Stomach (tissue), 8 donors: ENCODE measurements at regions not wholly inside any gene's neighbourhood (a gene's known extent, or its start where the extent isn't known, plus 50 kb on each side); places are given as distances from the start of the nearest gene placed in this dataset.
"Not testable (repeated sequence)": the region's sequence is repeated elsewhere in the genome, so short reads cannot be mapped to it uniquely, and the experiment has no call there.

Experiments
- DNase-seq, 2 donors: peaks; one replicate each; pipeline versions ENCODE4 v3.0.0 to v3.0.0-alpha.2; 2013 to 2019
- H3K27ac ChIP-seq, 5 donors: fragments of 200-600 bp in 4 of 5; sonication (generic) in 4 of 5; one replicate each; pipeline ENCODE4 v1.5.1; 2013 to 2019; ENCODE audit warnings: mild to moderate bottlenecking in 1 of 5, moderate library complexity in 1 of 5
- H3K27me3 ChIP-seq, 3 donors: fragments of 200-600 bp; sonication (generic); one replicate each; pipeline ENCODE4 v1.5.1; 2017 to 2019; ENCODE audit warnings: mixed run types in 1 of 3
- H3K36me3 ChIP-seq, 4 donors: fragments of 200-600 bp; sonication (generic); 1 replicate in 3 of 4; 2 replicates in 1 of 4; pipeline ENCODE4 v1.5.1; 2016 to 2019
- H3K4me1 ChIP-seq, 4 donors: fragments of 200-600 bp; sonication (generic); one replicate each; pipeline ENCODE4 v1.5.1; 2016 to 2019
- H3K4me3 ChIP-seq, 4 donors: fragments of 200-600 bp; sonication (generic) in 3 of 4; one replicate each; pipeline ENCODE4 v1.5.1; 2016 to 2019; ENCODE audit warnings: mild to moderate bottlenecking in 1 of 4
- H3K9me3 ChIP-seq, 4 donors: fragments of 200-600 bp; sonication (generic); one replicate each; pipeline ENCODE4 v1.5.1; 2016 to 2019
- CTCF ChIP-seq, 7 experiments: fragments of 450-650 bp in 4 of 7; fragments of 200-600 bp in 3 of 7; sonication (generic) in 3 of 7; IDR thresholded peaks; one replicate each; pipeline ENCODE4 v1.5.1; 2016 to 2019; ENCODE audit warnings: antibody characterized with exemption in 7 of 7, control low read depth in 2 of 7, mild to moderate bottlenecking in 1 of 7
- EP300 ChIP-seq: sonication (generic); formaldehyde crosslinking; IDR thresholded peaks from one replicate; pipeline ENCODE4 v1.6.1; 2017; ENCODE audit warnings: antibody characterized with exemption
- POLR2A ChIP-seq, 4 donors: fragments of 450-650 bp; IDR thresholded peaks; one replicate each; pipeline ENCODE4 v1.6.1; 2016; ENCODE audit warnings: antibody characterized with exemption in 4 of 4, control low read depth in 2 of 4, mild to moderate bottlenecking in 1 of 4, moderate library complexity in 1 of 4
- POLR2AphosphoS5 ChIP-seq, 3 donors: sonication (generic); formaldehyde crosslinking; IDR thresholded peaks; one replicate each; pipeline ENCODE4 v1.6.1; 2016; ENCODE audit warnings: antibody characterized with exemption in 3 of 3
- WGBS, 5 donors: extraction: QIAGEN DNeasy Blood & Tissue Kit in 3 of 5; methylation state at CpG; one replicate each; pipeline versions ENCODE4 v1.1.5 to v1.1.7; 2013 to 2018; 5-methylcytosine and 5-hydroxymethylcytosine counted together
- intact Hi-C: fragments of 100-400 bp; cut with DNase I; formaldehyde crosslinking; loops from one replicate; pipeline ENCODE4 v1.15.1; 2023; ENCODE audit warnings: low total_unique reads
- donor health status: healthy with polysubstance abuse.
- donor health status: Bipolar disorder and iron deficiency.
- donor health status: healthy.

GRCh38 chr3:72655131-72655551 lies 193.1 kb downstream of the SHQ1 start:
- peak in 1 of 2 donors; percentile 61 for DNase-seq
- Histone ChIP-seq H3K4me3 (peak overlapping the region in 3 of 4 donors; percentile 15 to 33 (median 17)), H3K27ac (no peak overlapping the region), H3K27me3 (peaks cover 0 to 22% (median 5%) of the 10 kb centered on the region in 3 donors), H3K4me1 (peaks cover 7 to 16% (median 12%) of the 10 kb centered on the region in 4 donors), H3K9me3 (no peaks in the 10 kb centered on the region), H3K36me3 (no peaks in the 10 kb centered on the region)
- WGBS, 5 donors = 8 to 24% (median 10%) methylated on average over 4 to 26 of the region's 26 CpGs
- no peak for TF ChIP-seq EP300
- TF ChIP-seq POLR2AphosphoS5 (IDR thresholded peaks at IDR 0.05) = no peak
- no peak for TF ChIP-seq CTCF (IDR thresholded peaks at IDR 0.05)
- no peak for TF ChIP-seq POLR2A (IDR thresholded peaks at IDR 0.05)
- intact Hi-C loops = no loop called here

- intact Hi-C loops = no loop called here
- no peak for DNase-seq
- H3K9me3 ChIP-seq = no peaks in the 10 kb centered on the region
- peaks cover 0 to 22% (median 5%) of the 10 kb centered on the region in 3 donors for H3K27me3 ChIP-seq
- TF ChIP-seq POLR2AphosphoS5 (IDR thresholded peaks at IDR 0.05) (no peak), CTCF (IDR thresholded peaks at IDR 0.05) (no peak), EP300 (no peak), POLR2A (IDR thresholded peaks at IDR 0.05) (no peak)
- 62 to 76% (median 74%) methylated on average over 4 of the region's 4 CpGs for WGBS, 5 donors
- H3K27ac ChIP-seq = no peak overlapping the region
- peaks cover 6 to 11% (median 8%) of the 10 kb centered on the region in 4 donors for H3K4me1 ChIP-seq
- H3K4me3 ChIP-seq = no peak overlapping the region
- no peaks in the 10 kb centered on the region for H3K36me3 ChIP-seq
Observed at GRCh38 chr3:72652395-72652794, 195.8 kb downstream of the SHQ1 start.

- Histone ChIP-seq H3K27ac (no peak overlapping the region), H3K4me3 (no peak overlapping the region), H3K36me3 (no peaks in the 10 kb centered on the region), H3K9me3 (no peaks in the 10 kb centered on the region), H3K27me3 (peaks cover 0 to 22% (median 5%) of the 10 kb centered on the region in 3 donors), H3K4me1 (peaks cover 6 to 11% (median 8%) of the 10 kb centered on the region in 4 donors)
- no peak for TF ChIP-seq EP300
- TF ChIP-seq POLR2AphosphoS5 (IDR thresholded peaks at IDR 0.05) = no peak
- no peak for TF ChIP-seq POLR2A (IDR thresholded peaks at IDR 0.05)
- no peak for TF ChIP-seq CTCF (IDR thresholded peaks at IDR 0.05)
- WGBS, 5 donors = 90 to 99% (median 97%) methylated on average over 2 of the region's 2 CpGs
- DNase-seq = no peak
- intact Hi-C loops = no loop called here
Observed at GRCh38 chr3:72651498-72651897, 196.7 kb downstream of the SHQ1 start.

- intact Hi-C loops = no loop called here
- no peak overlapping the region for H3K4me3 ChIP-seq
- 30 to 91% (median 68%) methylated on average over 2 of the region's 2 CpGs for WGBS, 5 donors
- H3K36me3 ChIP-seq = no peaks in the 10 kb centered on the region
- no peaks in the 10 kb centered on the region for H3K4me1 ChIP-seq
- no peaks in the 10 kb centered on the region for H3K9me3 ChIP-seq
- no peak overlapping the region for H3K27ac ChIP-seq
- DNase-seq = no peak
- TF ChIP-seq POLR2A (IDR thresholded peaks at IDR 0.05) (no peak), EP300 (no peak)
- no peaks in the 10 kb centered on the region for H3K27me3 ChIP-seq
Observed at GRCh38 chr3:72646263-72646662, 202.0 kb downstream of the SHQ1 start.

- H3K4me3 ChIP-seq, H3K9me3 ChIP-seq, intact Hi-C loops, H3K36me3 ChIP-seq, H3K4me1 ChIP-seq, DNase-seq, H3K27me3 ChIP-seq, H3K27ac ChIP-seq: not testable (repeated sequence)
- WGBS, 5 donors = 93 to 96% (median 94%) methylated on average over 8 of the region's 8 CpGs
Observed at GRCh38 chr3:72643635-72644034, 204.6 kb downstream of the SHQ1 start.
